K562 (cell line): ENCODE measurements at regions not wholly inside any gene's neighbourhood (a gene's known extent, or its start where the extent isn't known, plus 50 kb on each side); places are given as distances from the start of the nearest gene placed in this dataset.

Source experiments
- ATAC-seq: fragments of 200-7000 bp; cut with Tn5 transposase; 3 replicates; pipeline ENCODE4 v1.9.1; 2020; ENCODE audit warnings: moderate library complexity
- BruUV-seq: library from RNA; stranded (reverse); fragments of 400-500 nt; replicated peaks from 2 replicates; lab custom pipeline; 2021; lab: Mats Ljungman, UMichigan
- CTCF ChIA-PET: fragments of 300-600 bp; formaldehyde crosslinking; extraction: SDS; loops from one replicate; lab custom pipeline; 2021; ENCODE audit warnings: low intra/inter-chr PET ratio; lab: Yijun Ruan, JAX
- POLR2A ChIA-PET: fragments of 300-600, 350-650 bp; sonication (Branson Sonifier 250); formaldehyde crosslinking; extraction: SDS; loops from one replicate; lab custom pipeline; 2021; ENCODE audit warnings: antibody characterized with exemption, inconsistent platforms; lab: Yijun Ruan, JAX
- DNase-seq, 4 experiments: peaks; one replicate each; pipeline versions ENCODE4 v3.0.0 to v3.0.0-alpha.2; 2011 to 2018; ENCODE audit warnings: low spot score in 3 of 4, mixed read lengths in 3 of 4; ENCODE audit errors: extremely low read depth in 1 of 4
- FAIRE-seq: peaks from 2 replicates; lab custom pipeline; 2011; peaks lifted over from hg19 to GRCh38; lab: Jason Lieb, UNC
- H2AFZ ChIP-seq: 2 replicates; pipeline ENCODE4 v1.6.0; 2011; ENCODE audit warnings: low read depth, low read length, control low read depth, inconsistent platforms
- H3K27ac ChIP-seq: fragments of 200-600 bp; 3 replicates; pipeline ENCODE4 v1.8.0; 2011; ENCODE audit warnings: low read depth, mild to moderate bottlenecking, control low read depth, inconsistent platforms, low read length, moderate library complexity, mixed read lengths; ENCODE audit errors: extremely low read depth
- H3K27me3 ChIP-seq, 2 experiments: fragments of 300-600 bp in 1 of 2; 2 replicates in 1 of 2; 3 replicates in 1 of 2; pipeline versions ENCODE4 v1.6.0 to v1.8.0; 2011; ENCODE audit warnings: inconsistent platforms in 2 of 2, low read length in 2 of 2, mild to moderate bottlenecking in 1 of 2, mixed read lengths in 1 of 2, moderate library complexity in 1 of 2; ENCODE audit not compliant: control insufficient read depth in 2 of 2, insufficient read depth in 2 of 2
- H3K36me3 ChIP-seq: fragments of 300-600 bp; 3 replicates; pipeline ENCODE4 v1.8.0; 2011; ENCODE audit warnings: mild to moderate bottlenecking, low read length, inconsistent platforms; ENCODE audit not compliant: control insufficient read depth, insufficient read depth
- H3K4me1 ChIP-seq, 2 experiments: fragments of 200-600 bp in 1 of 2; replicated peaks in 1 of 2; 2 replicates in 1 of 2; 3 replicates in 1 of 2; pipeline versions ENCODE4 v1.5.1 to v1.8.0; 2011; ENCODE audit warnings: inconsistent platforms in 2 of 2, low read length in 2 of 2, mild to moderate bottlenecking in 1 of 2, mixed read lengths in 1 of 2, moderate library complexity in 1 of 2; ENCODE audit not compliant: control insufficient read depth in 2 of 2, insufficient read depth in 2 of 2
- H3K4me2 ChIP-seq: 2 replicates; pipeline ENCODE4 v1.6.1; 2011; ENCODE audit warnings: low read length, control low read depth, inconsistent platforms, mixed read lengths; ENCODE audit not compliant: insufficient read depth
- H3K4me3 ChIP-seq: fragments of 200-600 bp; sonication (generic), shearing (Covaris generic); 2 replicates; pipeline ENCODE4 v1.5.1; 2016; ENCODE audit warnings: control low read depth, inconsistent platforms
- H3K79me2 ChIP-seq: fragments of 200-600 bp; 3 replicates; pipeline ENCODE4 v1.8.0; 2011; ENCODE audit warnings: low read length, inconsistent platforms; ENCODE audit not compliant: control insufficient read depth, insufficient read depth
- H3K9ac ChIP-seq, 2 experiments: 2 replicates each; pipeline versions ENCODE4 v1.6.0 to v1.6.1; 2011; ENCODE audit warnings: low read depth in 2 of 2, low read length in 2 of 2, control low read depth in 1 of 2, inconsistent platforms in 1 of 2, mild to moderate bottlenecking in 1 of 2, mixed read lengths in 1 of 2; ENCODE audit not compliant: insufficient read depth in 1 of 2
- H3K9me1 ChIP-seq: one replicate; pipeline ENCODE4 v1.6.0; 2011; ENCODE audit warnings: inconsistent platforms, mild to moderate bottlenecking, low read length, moderate library complexity; ENCODE audit not compliant: control insufficient read depth, insufficient read depth
- H3K9me3 ChIP-seq: replicated peaks from 2 replicates; pipeline ENCODE4 v1.5.1; 2011; ENCODE audit warnings: low read depth, low read length, inconsistent platforms; ENCODE audit not compliant: control insufficient read depth, insufficient read depth
- H4K20me1 ChIP-seq: replicated peaks from 2 replicates; pipeline ENCODE4 v1.6.1; 2011; ENCODE audit warnings: low read length, inconsistent platforms, mixed read lengths; ENCODE audit not compliant: control insufficient read depth, insufficient read depth
- CSDE1 ChIP-seq, 2 experiments: fragments of 450-650 bp; IDR thresholded peaks; 2 replicates each; pipeline ENCODE4 v1.6.1; 2016; ENCODE audit warnings: mild to moderate bottlenecking in 1 of 2
- LARP7 ChIP-seq: fragments of 450-650 bp; IDR thresholded peaks from 2 replicates; pipeline ENCODE4 v1.6.1; 2016
- MTA3 ChIP-seq: fragments of 450-650 bp; formaldehyde crosslinking; IDR thresholded peaks from 2 replicates; pipeline ENCODE4 v1.6.1; 2017; ENCODE audit warnings: mild to moderate bottlenecking, borderline replicate concordance
- ZBTB40 ChIP-seq, 2 experiments: fragments of 450-650 bp in 1 of 2; sonication (generic) in 1 of 2; formaldehyde crosslinking in 1 of 2; IDR thresholded peaks; 2 replicates each; pipeline versions ENCODE4 v1.7.1 to v1.9.0; 2016 to 2022; ENCODE audit warnings: inconsistent platforms in 1 of 2, mild to moderate bottlenecking in 1 of 2, missing genetic modification reagents in 1 of 2
- ZNF316 ChIP-seq: fragments of 450-650 bp; IDR thresholded peaks from 2 replicates; pipeline ENCODE4 v1.6.1; 2016
- ZNF445 ChIP-seq: fragments of 250-450 bp; sonication (Bioruptor Pico); IDR thresholded peaks from 2 replicates; pipeline ENCODE4 v1.4.0; 2020; ENCODE audit warnings: low read depth, mild to moderate bottlenecking, moderate library complexity
- ZNF77 ChIP-seq: fragments of 250-450 bp; sonication (Bioruptor Pico); IDR thresholded peaks from 2 replicates; pipeline ENCODE4 v1.5.0; 2020
- in situ Hi-C: fragments of 300-500 bp; cut with MboI; formaldehyde crosslinking; loops from 4 replicates; pipeline ENCODE4 v1.15.0; 2018; ENCODE audit warnings: inconsistent platforms, mixed read lengths
- intact Hi-C: fragments of 100-400 bp; cut with micrococcal nuclease; formaldehyde crosslinking; loops from 2 replicates; pipeline ENCODE4 v1.14.2; 2022
- TF ChIP-seq, protein P1 (sequence below), 2 experiments: fragments of 450-650 bp in 1 of 2; sonication (generic) in 1 of 2; formaldehyde crosslinking in 1 of 2; IDR thresholded peaks in 1 of 2; conservative IDR thresholded peaks in 1 of 2; 2 replicates each; pipeline versions ENCODE4 v1.6.1 to v1.8.1; 2016 to 2023; ENCODE audit warnings: mild to moderate bottlenecking in 2 of 2, moderate library complexity in 2 of 2, inconsistent platforms in 1 of 2, missing genetic modification reagents in 1 of 2
- TF ChIP-seq, protein P2 (sequence below): fragments of 450-650 bp; IDR thresholded peaks from 2 replicates; pipeline ENCODE4 v1.6.1; 2016; ENCODE audit warnings: low read depth, mild to moderate bottlenecking, moderate library complexity

DNA sequence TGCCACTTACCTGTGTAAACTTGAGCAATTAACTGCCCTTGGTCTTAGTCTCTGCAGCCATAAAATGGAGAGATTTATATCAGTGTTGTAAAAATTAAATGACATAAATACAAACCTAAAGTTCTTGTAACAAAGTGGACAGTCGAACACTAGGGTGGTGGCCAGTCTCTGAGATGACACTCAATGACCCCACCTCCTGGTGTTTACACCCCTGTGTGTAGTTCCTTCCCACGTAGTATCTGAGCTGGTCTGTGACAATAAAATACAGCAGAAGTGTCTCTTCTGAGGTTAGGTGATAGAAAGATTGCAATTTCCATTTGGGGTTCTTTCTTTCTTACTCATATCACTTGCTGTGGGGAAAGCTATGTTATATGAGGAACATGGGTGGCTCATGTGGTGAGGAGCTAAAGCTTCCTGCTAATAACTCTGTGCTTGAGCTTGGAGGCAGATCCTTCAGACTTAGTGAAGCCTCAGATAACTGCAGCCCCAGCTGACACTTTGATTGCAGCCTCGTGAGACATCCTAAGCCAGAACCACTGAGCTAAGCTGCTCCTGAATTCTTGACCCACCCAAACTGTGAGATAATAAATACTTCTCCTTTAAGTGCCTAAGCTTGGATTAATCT lies 173.4 kb upstream of the CHD1 start (continued):
- TF ChIP-seq, protein P1, sequence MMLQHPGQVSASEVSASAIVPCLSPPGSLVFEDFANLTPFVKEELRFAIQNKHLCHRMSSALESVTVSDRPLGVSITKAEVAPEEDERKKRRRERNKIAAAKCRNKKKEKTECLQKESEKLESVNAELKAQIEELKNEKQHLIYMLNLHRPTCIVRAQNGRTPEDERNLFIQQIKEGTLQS (IDR thresholded peaks at IDR 0.05), result no peak
- TF ChIP-seq, protein P1 (CRISPR knock-in tag; conservative IDR thresholded peaks at IDR 0.05), result no peak

GRCh38 chr5:99099691-99100090 lies 170.9 kb upstream of the CHD1 start:
- no TSS peak for BruUV-seq
- H3K4me2 ChIP-seq, result no peak overlapping the region
- no peaks in the 10 kb centered on the region for H3K4me1 ChIP-seq
- H3K9me1 ChIP-seq, result no peaks in the 10 kb centered on the region
- no peak for FAIRE-seq
- no peak overlapping the region for H3K27ac ChIP-seq
- intact Hi-C loops (no loop called here), in situ Hi-C loops (no loop called here)
- no peak overlapping the region for H3K9ac ChIP-seq
- H3K4me3 ChIP-seq, result no peak overlapping the region
- no peak overlapping the region for H2AFZ ChIP-seq
- no peaks in the 10 kb centered on the region for H3K36me3 ChIP-seq
- ChIA-PET POLR2A (interaction anchor here (0.6 to 1.2 kb wide), 2 partner anchors 212 to 358 kb away, joined by 3 read pairs; no protein-coding TSS in a partner anchor), CTCF (no interaction called here)
- DNase-seq, result no peak
- ATAC-seq, result no peak
- H4K20me1 ChIP-seq, result no peaks in the 10 kb centered on the region
- H3K79me2 ChIP-seq, result no peaks in the 10 kb centered on the region
- no peaks in the 10 kb centered on the region for H3K9me3 ChIP-seq
- H3K27me3 ChIP-seq, result no peaks in the 10 kb centered on the region
- TF ChIP-seq ZNF316 (no peak), ZNF77 (CRISPR knock-in tag) (no peak), ZNF445 (no peak), ZBTB40 (IDR thresholded peaks at IDR 0.05) (no peak), ZBTB40 (CRISPR knock-in tag; IDR thresholded peaks at IDR 0.05) (no peak), MTA3 (no peak), LARP7 (no peak), CSDE1 (IDR thresholded peaks at IDR 0.05) (no peak)
- TF ChIP-seq, protein P2, sequence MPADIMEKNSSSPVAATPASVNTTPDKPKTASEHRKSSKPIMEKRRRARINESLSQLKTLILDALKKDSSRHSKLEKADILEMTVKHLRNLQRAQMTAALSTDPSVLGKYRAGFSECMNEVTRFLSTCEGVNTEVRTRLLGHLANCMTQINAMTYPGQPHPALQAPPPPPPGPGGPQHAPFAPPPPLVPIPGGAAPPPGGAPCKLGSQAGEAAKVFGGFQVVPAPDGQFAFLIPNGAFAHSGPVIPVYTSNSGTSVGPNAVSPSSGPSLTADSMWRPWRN, result no peak
